Loucy (cell line): ENCODE measurements at regions not wholly inside any gene's neighbourhood (a gene's known extent, or its start where the extent isn't known, plus 50 kb on each side); places are given as distances from the start of the nearest gene placed in this dataset.

Experiments
- H2AFZ ChIP-seq: fragments of 200-600 bp; sonication (generic); 2 replicates; pipeline ENCODE4 v1.6.0; 2016; ENCODE audit warnings: antibody characterized with exemption, mild to moderate bottlenecking, low read length, moderate library complexity
- H3F3A ChIP-seq: fragments of 200-600 bp; 2 replicates; pipeline ENCODE4 v1.6.0; 2016; ENCODE audit warnings: antibody characterized with exemption, low read depth, mild to moderate bottlenecking
- H3K27me3 ChIP-seq: fragments of 200-600 bp; sonication (generic); 2 replicates; pipeline ENCODE4 v1.6.1; 2014; ENCODE audit warnings: low read length, mild to moderate bottlenecking; ENCODE audit not compliant: insufficient read depth, poor library complexity, severe bottlenecking
- H3K36me3 ChIP-seq: fragments of 200-600 bp; sonication (generic); 2 replicates; pipeline ENCODE4 v1.6.1; 2016; ENCODE audit warnings: low read length; ENCODE audit not compliant: insufficient read depth
- H3K4me1 ChIP-seq: fragments of 200-600 bp; sonication (generic); 2 replicates; pipeline ENCODE4 v1.5.1; 2014; ENCODE audit warnings: low read length, mild to moderate bottlenecking; ENCODE audit not compliant: insufficient read depth, poor library complexity, severe bottlenecking
- H3K4me2 ChIP-seq: fragments of 200-600 bp; sonication (generic); 2 replicates; pipeline ENCODE4 v1.6.0; 2014; ENCODE audit warnings: antibody characterized with exemption, low read length, low read depth, mild to moderate bottlenecking; ENCODE audit not compliant: poor library complexity, severe bottlenecking
- H3K4me3 ChIP-seq: fragments of 200-600 bp; sonication (generic); 2 replicates; pipeline ENCODE4 v1.5.1; 2014; ENCODE audit warnings: low read length, mild to moderate bottlenecking, mixed read lengths; ENCODE audit not compliant: poor library complexity, severe bottlenecking
- H3K79me2 ChIP-seq: fragments of 200-600 bp; sonication (generic); 2 replicates; pipeline ENCODE4 v1.6.1; 2014; ENCODE audit warnings: low read length; ENCODE audit not compliant: insufficient read depth
- H3K9ac ChIP-seq: fragments of 200-600 bp; sonication (generic); 2 replicates; pipeline ENCODE4 v1.6.0; 2014; ENCODE audit warnings: mild to moderate bottlenecking, low read depth, low read length, moderate library complexity; ENCODE audit not compliant: poor library complexity, severe bottlenecking
- H3K9me2 ChIP-seq: fragments of 200-600 bp; sonication (generic); replicated peaks from 2 replicates; pipeline ENCODE4 v1.6.1; 2016; ENCODE audit warnings: low read depth, low read length, mixed read lengths
- H3K9me3 ChIP-seq: fragments of 200-600 bp; sonication (generic); 2 replicates; pipeline ENCODE4 v1.6.1; 2014; ENCODE audit warnings: mild to moderate bottlenecking, antibody characterized with exemption, low read length, low read depth; ENCODE audit not compliant: insufficient read depth
- H4K20me1 ChIP-seq: fragments of 200-600 bp; sonication (generic); 2 replicates; pipeline ENCODE4 v1.6.0; 2014; ENCODE audit warnings: antibody characterized with exemption, low read length, mild to moderate bottlenecking; ENCODE audit not compliant: insufficient read depth, poor library complexity, severe bottlenecking
- CTCF ChIP-seq: fragments of 200-600 bp; sonication (generic); conservative IDR thresholded peaks from 2 replicates; pipeline ENCODE4 v1.5.1; 2014; ENCODE audit warnings: mild to moderate bottlenecking, antibody characterized with exemption, low read length
- EZH2phosphoT487 ChIP-seq: fragments of 200-600 bp; IDR thresholded peaks from 2 replicates; pipeline ENCODE4 v1.6.1; 2018; ENCODE audit warnings: antibody characterized with exemption, mild to moderate bottlenecking, moderate library complexity, borderline replicate concordance

DNA sequence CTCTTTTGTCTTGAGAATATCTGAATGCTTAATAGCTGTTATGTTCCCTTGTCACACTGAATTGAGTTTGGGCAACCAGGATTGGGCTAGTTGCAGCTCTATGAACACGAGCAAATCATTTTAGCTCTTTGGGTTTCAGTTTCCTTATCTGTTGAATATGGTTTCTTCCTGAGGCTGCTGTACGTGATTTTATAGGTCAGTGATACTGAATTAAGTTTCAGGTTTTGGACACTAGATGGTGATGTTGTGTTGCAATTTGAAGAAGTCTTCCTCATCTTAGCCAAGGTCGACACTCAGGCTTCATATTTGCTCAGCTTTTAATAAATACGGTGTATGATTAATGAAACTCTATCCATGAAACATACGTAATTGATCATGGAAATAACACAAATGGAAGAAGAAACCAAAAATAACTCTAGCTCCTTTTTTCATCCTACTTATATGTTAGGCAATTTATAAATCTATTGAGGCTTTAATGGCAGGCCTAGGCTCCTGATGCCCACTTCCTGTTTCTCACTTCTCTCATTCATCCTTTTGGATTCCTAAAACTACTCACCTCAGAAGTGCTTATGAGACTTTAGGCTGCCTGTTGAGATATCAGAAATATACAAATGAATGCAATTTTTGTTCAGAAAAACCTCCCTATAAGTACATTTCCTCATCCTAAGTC, 354.1 kb upstream of the MAP3K7 start:
- H3K36me3 ChIP-seq: no peaks in the 10 kb centered on the region
- no peak overlapping the region for H3K9ac ChIP-seq
- H3K4me1 ChIP-seq: no peaks in the 10 kb centered on the region
- H2AFZ ChIP-seq: peak overlapping the region; percentile 79
- no peaks in the 10 kb centered on the region for H3K27me3 ChIP-seq
- no peaks in the 10 kb centered on the region for H4K20me1 ChIP-seq
- peak overlapping the region; percentile 49 for H3K4me3 ChIP-seq
- H3K79me2 ChIP-seq: no peaks in the 10 kb centered on the region
- no peaks in the 10 kb centered on the region for H3F3A ChIP-seq
- H3K4me2 ChIP-seq: no peak overlapping the region
- no peaks in the 10 kb centered on the region for H3K9me3 ChIP-seq
- no peaks in the 10 kb centered on the region for H3K9me2 ChIP-seq
- TF ChIP-seq CTCF: peak; percentile 78
- TF ChIP-seq EZH2phosphoT487: no peak

- TF ChIP-seq CTCF (no peak), EZH2phosphoT487 (no peak)
- no peaks in the 10 kb centered on the region for H3K9me3 ChIP-seq
- H3F3A ChIP-seq: no peaks in the 10 kb centered on the region
- H3K36me3 ChIP-seq: no peaks in the 10 kb centered on the region
- H3K4me3 ChIP-seq: no peak overlapping the region
- H3K9me2 ChIP-seq: no peaks in the 10 kb centered on the region
- peak overlapping the region; percentile 61 for H2AFZ ChIP-seq
- no peak overlapping the region for H3K9ac ChIP-seq
- no peaks in the 10 kb centered on the region for H3K4me1 ChIP-seq
- no peaks in the 10 kb centered on the region for H3K79me2 ChIP-seq
- H3K27me3 ChIP-seq: no peaks in the 10 kb centered on the region
- no peak overlapping the region for H3K4me2 ChIP-seq
- H4K20me1 ChIP-seq: no peaks in the 10 kb centered on the region
Measured at GRCh38 chr6:90939906-90940305, 353.0 kb upstream of the MAP3K7 start.

GRCh38 chr6:90938122-90938521, 351.2 kb upstream of the MAP3K7 start:
- Histone ChIP-seq H3K36me3 (no peaks in the 10 kb centered on the region), H3F3A (no peaks in the 10 kb centered on the region), H4K20me1 (no peaks in the 10 kb centered on the region), H3K4me2 (no peak overlapping the region), H3K4me3 (no peak overlapping the region), H3K27me3 (no peaks in the 10 kb centered on the region), H2AFZ (0 out of 2 replicates have a peak overlapping the region, but pooled peaks have one; percentile 0), H3K4me1 (no peaks in the 10 kb centered on the region), H3K9me2 (no peaks in the 10 kb centered on the region), H3K9me3 (no peaks in the 10 kb centered on the region), H3K79me2 (no peaks in the 10 kb centered on the region), H3K9ac (no peak overlapping the region)
- TF ChIP-seq CTCF: no peak
- no peak for TF ChIP-seq EZH2phosphoT487
